Suppressor macrophage treated with lipopolysaccharide for 1 hour (primary cell): ENCODE measurements at regions not wholly inside any gene's neighbourhood (a gene's known extent, or its start where the extent isn't known, plus 50 kb on each side); places are given as distances from the start of the nearest gene placed in this dataset.
A peak's percentile ranks its signal among the peaks of the same experiment; 100 is the strongest.

Experiments
- DNase-seq, 3 donors: peaks; one replicate each; pipeline ENCODE4 v3.0.0-alpha.2; 2020 to 2022

GRCh38 chr1:199762572-199762971, 264.9 kb upstream of the NR5A2 start:
- no peak for DNase-seq

GRCh38 chr1:199766218-199766792, 261.2 kb upstream of the NR5A2 start:
- no peak for DNase-seq

- no peak for DNase-seq
These were observed 259.8 kb upstream of the NR5A2 start for GRCh38 chr1:199767700-199768099.

DNA sequence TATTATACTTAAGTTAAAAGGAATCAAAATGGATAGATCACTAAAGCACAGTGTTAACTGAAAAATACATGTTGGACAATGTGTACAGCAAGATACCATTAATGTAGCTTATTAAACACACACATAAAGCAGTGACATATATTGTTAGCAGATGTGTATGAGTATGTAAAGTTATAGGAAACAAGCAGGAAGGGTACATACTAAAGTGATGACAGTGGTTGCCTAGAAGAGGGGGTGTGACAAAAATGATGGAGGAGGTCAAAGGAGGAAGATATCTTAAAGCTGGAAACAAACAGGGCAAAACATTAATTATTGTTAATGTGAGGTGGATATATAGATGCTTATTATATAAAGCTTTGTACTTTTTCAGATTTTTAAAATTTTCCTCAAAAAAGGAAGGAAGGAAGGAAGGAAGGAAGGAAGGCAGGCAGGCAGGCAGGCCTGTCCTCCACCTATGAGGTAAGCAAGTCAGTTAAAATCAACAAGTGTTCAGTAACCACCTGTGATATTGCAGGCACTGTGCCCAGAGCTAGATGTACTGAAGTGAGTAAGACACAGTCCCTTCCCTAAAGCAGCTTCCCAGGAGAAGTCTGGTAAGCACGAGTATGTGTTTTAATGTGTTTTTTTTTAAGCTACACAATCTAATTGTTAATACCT, 252.9 kb upstream of the NR5A2 start:
- DNase-seq, result no peak

DNA sequence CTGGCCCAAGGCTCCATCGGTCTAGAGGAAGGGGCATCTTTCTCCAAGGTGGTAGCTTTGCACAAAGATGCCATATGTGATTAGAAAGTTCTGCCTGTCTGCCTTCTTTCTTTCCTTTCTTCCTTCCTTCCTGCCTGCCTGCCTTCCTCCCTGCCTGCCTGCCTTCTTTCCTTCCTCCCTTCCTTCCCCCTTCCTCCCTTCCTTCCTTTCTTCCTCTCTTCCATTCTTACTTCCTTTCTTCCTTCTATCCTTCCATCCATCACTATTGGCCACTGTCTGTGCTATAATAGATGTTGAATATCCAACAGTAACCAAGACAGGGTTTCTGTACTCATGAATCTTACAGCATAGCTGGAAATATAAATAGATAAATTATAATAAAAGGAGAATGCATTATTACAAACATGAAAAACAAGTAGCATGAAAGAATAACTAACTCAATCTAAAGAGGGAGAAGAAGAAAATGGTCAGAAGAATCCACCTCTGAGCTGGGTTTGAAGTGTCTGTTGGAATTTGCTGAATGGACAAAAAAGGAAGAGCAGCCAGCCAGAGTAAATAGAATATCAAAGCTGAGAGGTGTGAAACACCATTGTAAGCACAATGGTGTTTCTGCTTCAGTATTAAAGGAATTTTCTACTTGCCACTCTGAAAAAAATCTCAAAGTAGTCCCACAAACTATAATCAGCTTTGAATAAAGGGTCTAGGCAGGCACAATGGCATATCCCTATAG, 250.6 kb upstream of the NR5A2 start:
- DNase-seq, result no peak

GRCh38 chr1:199778324-199778955, 249.1 kb upstream of the NR5A2 start:
- DNase-seq, result no peak

DNA sequence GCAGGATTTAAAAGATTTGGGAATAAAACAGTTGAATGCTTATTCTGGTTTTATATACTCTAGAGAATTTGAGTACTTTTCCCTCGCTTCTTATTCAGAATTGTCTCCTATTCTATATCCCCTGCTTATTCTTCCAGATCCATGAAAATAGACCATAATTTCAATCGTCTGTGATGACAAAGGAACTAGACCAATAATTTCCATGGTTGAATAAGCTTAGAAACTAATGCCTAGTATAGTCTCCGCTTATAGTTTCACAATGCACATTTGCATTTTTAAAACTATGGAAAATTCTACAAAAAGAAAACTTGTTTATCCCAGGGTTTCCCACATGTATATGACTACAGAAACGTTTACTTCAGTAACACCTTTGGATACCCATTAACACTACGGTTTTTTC, 247.4 kb upstream of the NR5A2 start:
- no peak for DNase-seq

- no peak for DNase-seq
These were observed 246.4 kb upstream of the NR5A2 start for GRCh38 chr1:199780948-199781670.

GRCh38 chr1:199784138-199784895, 243.2 kb upstream of the NR5A2 start:
- peak; percentile 22 to 64 (median 57) for DNase-seq

DNA sequence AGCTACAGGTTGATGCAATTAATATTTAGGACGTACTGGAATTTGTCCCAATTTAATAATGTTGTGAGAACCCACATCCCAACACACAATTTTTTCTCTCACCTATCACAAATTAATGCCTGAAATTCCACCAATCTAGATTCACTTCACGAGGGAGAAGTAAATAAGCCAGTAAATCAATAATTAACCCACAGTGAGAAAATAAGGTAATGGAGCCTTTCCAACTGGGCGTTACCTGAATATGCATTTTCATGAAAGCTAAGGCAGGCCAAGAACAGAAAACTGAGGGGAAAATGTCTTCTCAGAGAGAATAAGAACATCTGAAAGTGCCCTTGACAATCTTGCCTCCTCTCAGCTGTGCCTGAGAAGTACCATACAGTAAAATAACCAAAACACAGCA, 240.8 kb upstream of the NR5A2 start:
- no peak for DNase-seq

DNA sequence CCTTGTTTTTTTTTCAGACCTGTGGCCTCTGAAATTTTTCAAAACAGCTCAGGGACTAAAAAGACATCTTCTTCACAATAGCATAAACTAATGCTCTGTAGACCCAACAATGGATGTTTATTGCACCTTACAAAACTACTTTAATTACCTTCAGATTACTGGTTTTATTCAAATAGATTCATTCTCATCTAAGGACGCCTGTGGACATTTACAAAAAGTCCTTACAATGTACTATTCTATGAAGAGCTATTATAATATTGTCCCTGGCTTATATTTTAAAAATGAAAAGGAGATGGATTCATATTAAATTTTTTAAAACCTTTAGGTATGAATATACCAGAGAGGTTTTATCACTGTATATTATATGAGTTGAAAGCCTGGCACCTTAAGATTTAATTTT, 238.4 kb upstream of the NR5A2 start:
- no peak for DNase-seq

GRCh38 chr1:199791495-199791894, 236.0 kb upstream of the NR5A2 start:
- DNase-seq, result no peak

GRCh38 chr1:199792874-199793273, 234.6 kb upstream of the NR5A2 start:
- DNase-seq, result no peak

- DNase-seq, result peak; percentile 66 to 98 (median 93)
These were observed 233.2 kb upstream of the NR5A2 start for GRCh38 chr1:199794105-199794863.

DNA sequence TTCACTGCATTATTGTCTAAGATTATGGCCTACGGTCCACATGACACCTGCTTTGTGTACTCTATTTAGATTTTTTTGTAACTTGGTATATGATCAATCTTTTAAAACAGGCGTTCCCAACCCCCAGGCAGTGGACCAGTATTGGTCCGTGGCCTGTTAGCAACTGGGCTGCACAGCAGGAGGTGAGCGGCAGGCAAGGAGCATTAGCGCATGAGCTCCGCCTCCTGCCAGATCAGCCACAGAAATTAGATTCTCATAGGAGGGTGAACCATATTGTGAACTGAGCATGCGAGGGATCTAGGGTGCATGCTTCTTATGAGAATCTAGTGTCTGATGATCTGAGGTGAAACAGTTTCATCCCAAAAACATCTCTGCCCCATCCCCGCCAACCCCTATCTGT, 228.4 kb upstream of the NR5A2 start:
- DNase-seq, result no peak

- DNase-seq, result no peak
These were observed 223.0 kb upstream of the NR5A2 start for GRCh38 chr1:199804526-199804925.

- no peak for DNase-seq
These were observed 219.2 kb upstream of the NR5A2 start for GRCh38 chr1:199808110-199808870.

- peak in 2 of 3 donors; percentile 27 to 40 for DNase-seq
These were observed 218.2 kb upstream of the NR5A2 start for GRCh38 chr1:199809311-199809710.

GRCh38 chr1:199811163-199811562, 216.3 kb upstream of the NR5A2 start:
- DNase-seq, result no peak

DNA sequence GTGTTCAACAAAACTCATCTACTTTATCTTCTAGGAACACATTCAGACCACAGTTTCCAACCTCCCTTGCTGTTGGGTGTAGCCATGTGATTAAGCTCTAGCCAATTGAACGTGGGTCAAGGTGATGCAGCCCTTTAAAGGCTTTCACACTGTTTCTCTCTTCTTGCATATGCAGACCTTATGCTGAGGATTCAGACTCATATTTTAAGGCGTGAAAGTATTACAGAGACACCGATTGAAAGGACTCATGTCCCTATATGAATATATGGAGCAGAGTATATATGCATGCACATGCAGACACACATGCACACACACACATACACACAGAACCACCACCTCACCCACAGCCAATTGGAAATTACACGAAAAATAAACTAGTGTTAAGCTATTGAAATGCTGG, 214.3 kb upstream of the NR5A2 start:
- no peak for DNase-seq

- no peak for DNase-seq
These were observed 211.6 kb upstream of the NR5A2 start for GRCh38 chr1:199815947-199816346.
